Colonic mucosa (tissue), 4 donors: ENCODE measurements at regions not wholly inside any gene's neighbourhood (a gene's known extent, or its start where the extent isn't known, plus 50 kb on each side); places are given as distances from the start of the nearest gene placed in this dataset.

ENCODE experiments used
- DNase-seq: peaks from one replicate; pipeline ENCODE4 v3.0.0-alpha.2; 2020
- H3K27ac ChIP-seq: fragments of 200-600 bp; one replicate; pipeline ENCODE4 v1.8.0; 2021
- H3K27me3 ChIP-seq: fragments of 200-600 bp; one replicate; pipeline ENCODE4 v1.8.0; 2021
- H3K36me3 ChIP-seq: fragments of 200-600 bp; one replicate; pipeline ENCODE4 v1.8.0; 2021
- H3K4me1 ChIP-seq: fragments of 200-600 bp; one replicate; pipeline ENCODE4 v1.8.0; 2021; ENCODE audit warnings: mild to moderate bottlenecking
- H3K4me3 ChIP-seq: fragments of 200-600 bp; one replicate; pipeline ENCODE4 v1.8.0; 2021
- H3K9ac ChIP-seq, 2 donors: one replicate each; pipeline ENCODE4 v1.7.0; 2013; ENCODE audit warnings: control low read depth in 2 of 2, low read depth in 2 of 2, low read length in 2 of 2
- H3K9me3 ChIP-seq: fragments of 200-600 bp; one replicate; pipeline ENCODE4 v1.8.0; 2021
- CTCF ChIP-seq: fragments of 200-600 bp; IDR thresholded peaks from one replicate; pipeline ENCODE4 v1.8.0; 2022; ENCODE audit warnings: antibody characterized with exemption, mild to moderate bottlenecking
- intact Hi-C: fragments of 100-400 bp; cut with DNase I; formaldehyde crosslinking; loops from one replicate; pipeline ENCODE4 v1.14.1; 2022
- donor health status: healthy.
- donor health status: DM: no; HTN: no; CAD: no.
- donor health status: DM: no; HTN: no; CAD: no.

GRCh38 chr12:118524446-118524845 is 148.1 kb downstream of the SUDS3 start:
- intact Hi-C loops: no loop called here
- Histone ChIP-seq H3K27me3 (no peaks in the 10 kb centered on the region), H3K9me3 (no peaks in the 10 kb centered on the region), H3K4me3 (no peak overlapping the region), H3K36me3 (no peaks in the 10 kb centered on the region), H3K9ac (no peak overlapping the region), H3K4me1 (no peaks in the 10 kb centered on the region), H3K27ac (no peak overlapping the region)
- no peak for DNase-seq
- TF ChIP-seq CTCF: no peak

- no peak overlapping the region for H3K9ac ChIP-seq
- H3K9me3 ChIP-seq: no peaks in the 10 kb centered on the region
- no peaks in the 10 kb centered on the region for H3K4me1 ChIP-seq
- no peak overlapping the region for H3K4me3 ChIP-seq
- H3K27me3 ChIP-seq: no peaks in the 10 kb centered on the region
- intact Hi-C loops: no loop called here
- no peak overlapping the region for H3K27ac ChIP-seq
- H3K36me3 ChIP-seq: no peaks in the 10 kb centered on the region
- TF ChIP-seq CTCF: no peak
- no peak for DNase-seq
These were observed 148.9 kb downstream of the SUDS3 start for GRCh38 chr12:118525216-118525615.

GRCh38 chr12:118526255-118527095 is 150.1 kb downstream of the SUDS3 start:
- no peaks in the 10 kb centered on the region for H3K27me3 ChIP-seq
- intact Hi-C loops: no loop called here
- no peaks in the 10 kb centered on the region for H3K36me3 ChIP-seq
- H3K9me3 ChIP-seq: no peaks in the 10 kb centered on the region
- H3K4me1 ChIP-seq: no peaks in the 10 kb centered on the region
- DNase-seq: no peak
- no peak for TF ChIP-seq CTCF
- H3K27ac ChIP-seq: no peak overlapping the region
- H3K4me3 ChIP-seq: no peak overlapping the region
- H3K9ac ChIP-seq: no peak overlapping the region

- Histone ChIP-seq H3K27me3 (no peaks in the 10 kb centered on the region), H3K9me3 (no peaks in the 10 kb centered on the region), H3K4me3 (no peak overlapping the region), H3K36me3 (no peaks in the 10 kb centered on the region), H3K4me1 (no peaks in the 10 kb centered on the region), H3K9ac (no peak overlapping the region), H3K27ac (no peak overlapping the region)
- TF ChIP-seq CTCF: no peak
- intact Hi-C loops: no loop called here
- no peak for DNase-seq
These were observed 151.0 kb downstream of the SUDS3 start for GRCh38 chr12:118527310-118527709.

GRCh38 chr12:118528625-118529024 is 152.3 kb downstream of the SUDS3 start:
- Histone ChIP-seq H3K4me1 (no peaks in the 10 kb centered on the region), H3K9ac (no peak overlapping the region), H3K27ac (no peak overlapping the region), H3K27me3 (no peaks in the 10 kb centered on the region), H3K4me3 (no peak overlapping the region), H3K9me3 (no peaks in the 10 kb centered on the region), H3K36me3 (no peaks in the 10 kb centered on the region)
- no peak for DNase-seq
- no peak for TF ChIP-seq CTCF
- intact Hi-C loops: no loop called here
